K562 (cell line): ENCODE measurements at regions not wholly inside any gene's neighbourhood (a gene's known extent, or its start where the extent isn't known, plus 50 kb on each side); places are given as distances from the start of the nearest gene placed in this dataset.

ENCODE experiments used
- ATAC-seq: fragments of 200-7000 bp; cut with Tn5 transposase; 3 replicates; pipeline ENCODE4 v1.9.1; 2020; ENCODE audit warnings: moderate library complexity
- BruUV-seq: library from RNA; stranded (reverse); fragments of 400-500 nt; replicated peaks from 2 replicates; lab custom pipeline; 2021; lab: Mats Ljungman, UMichigan
- CTCF ChIA-PET: fragments of 300-600 bp; formaldehyde crosslinking; extraction: SDS; loops from one replicate; lab custom pipeline; 2021; ENCODE audit warnings: low intra/inter-chr PET ratio; lab: Yijun Ruan, JAX
- POLR2A ChIA-PET: fragments of 300-600, 350-650 bp; sonication (Branson Sonifier 250); formaldehyde crosslinking; extraction: SDS; loops from one replicate; lab custom pipeline; 2021; ENCODE audit warnings: antibody characterized with exemption, inconsistent platforms; lab: Yijun Ruan, JAX
- DNase-seq, 4 experiments: peaks; one replicate each; pipeline versions ENCODE4 v3.0.0 to v3.0.0-alpha.2; 2011 to 2018; ENCODE audit warnings: low spot score in 3 of 4, mixed read lengths in 3 of 4; ENCODE audit errors: extremely low read depth in 1 of 4
- FAIRE-seq: peaks from 2 replicates; lab custom pipeline; 2011; peaks lifted over from hg19 to GRCh38; lab: Jason Lieb, UNC
- H2AFZ ChIP-seq: 2 replicates; pipeline ENCODE4 v1.6.0; 2011; ENCODE audit warnings: low read depth, low read length, control low read depth, inconsistent platforms
- H3K27ac ChIP-seq: fragments of 200-600 bp; 3 replicates; pipeline ENCODE4 v1.8.0; 2011; ENCODE audit warnings: low read depth, mild to moderate bottlenecking, control low read depth, inconsistent platforms, low read length, moderate library complexity, mixed read lengths; ENCODE audit errors: extremely low read depth
- H3K27me3 ChIP-seq, 2 experiments: fragments of 300-600 bp in 1 of 2; 2 replicates in 1 of 2; 3 replicates in 1 of 2; pipeline versions ENCODE4 v1.6.0 to v1.8.0; 2011; ENCODE audit warnings: inconsistent platforms in 2 of 2, low read length in 2 of 2, mild to moderate bottlenecking in 1 of 2, mixed read lengths in 1 of 2, moderate library complexity in 1 of 2; ENCODE audit not compliant: control insufficient read depth in 2 of 2, insufficient read depth in 2 of 2
- H3K36me3 ChIP-seq: fragments of 300-600 bp; 3 replicates; pipeline ENCODE4 v1.8.0; 2011; ENCODE audit warnings: mild to moderate bottlenecking, low read length, inconsistent platforms; ENCODE audit not compliant: control insufficient read depth, insufficient read depth
- H3K4me1 ChIP-seq, 2 experiments: fragments of 200-600 bp in 1 of 2; replicated peaks in 1 of 2; 2 replicates in 1 of 2; 3 replicates in 1 of 2; pipeline versions ENCODE4 v1.5.1 to v1.8.0; 2011; ENCODE audit warnings: inconsistent platforms in 2 of 2, low read length in 2 of 2, mild to moderate bottlenecking in 1 of 2, mixed read lengths in 1 of 2, moderate library complexity in 1 of 2; ENCODE audit not compliant: control insufficient read depth in 2 of 2, insufficient read depth in 2 of 2
- H3K4me2 ChIP-seq: 2 replicates; pipeline ENCODE4 v1.6.1; 2011; ENCODE audit warnings: low read length, control low read depth, inconsistent platforms, mixed read lengths; ENCODE audit not compliant: insufficient read depth
- H3K4me3 ChIP-seq: fragments of 200-600 bp; sonication (generic), shearing (Covaris generic); 2 replicates; pipeline ENCODE4 v1.5.1; 2016; ENCODE audit warnings: control low read depth, inconsistent platforms
- H3K79me2 ChIP-seq: fragments of 200-600 bp; 3 replicates; pipeline ENCODE4 v1.8.0; 2011; ENCODE audit warnings: low read length, inconsistent platforms; ENCODE audit not compliant: control insufficient read depth, insufficient read depth
- H3K9ac ChIP-seq, 2 experiments: 2 replicates each; pipeline versions ENCODE4 v1.6.0 to v1.6.1; 2011; ENCODE audit warnings: low read depth in 2 of 2, low read length in 2 of 2, control low read depth in 1 of 2, inconsistent platforms in 1 of 2, mild to moderate bottlenecking in 1 of 2, mixed read lengths in 1 of 2; ENCODE audit not compliant: insufficient read depth in 1 of 2
- H3K9me1 ChIP-seq: one replicate; pipeline ENCODE4 v1.6.0; 2011; ENCODE audit warnings: inconsistent platforms, mild to moderate bottlenecking, low read length, moderate library complexity; ENCODE audit not compliant: control insufficient read depth, insufficient read depth
- H3K9me3 ChIP-seq: replicated peaks from 2 replicates; pipeline ENCODE4 v1.5.1; 2011; ENCODE audit warnings: low read depth, low read length, inconsistent platforms; ENCODE audit not compliant: control insufficient read depth, insufficient read depth
- H4K20me1 ChIP-seq: replicated peaks from 2 replicates; pipeline ENCODE4 v1.6.1; 2011; ENCODE audit warnings: low read length, inconsistent platforms, mixed read lengths; ENCODE audit not compliant: control insufficient read depth, insufficient read depth
- CGGBP1 ChIP-seq: fragments of 250-450 bp; sonication (Bioruptor Pico); IDR thresholded peaks from 2 replicates; pipeline ENCODE4 v1.9.0; 2021; ENCODE audit warnings: mild to moderate bottlenecking
- EZH2 ChIP-seq: IDR thresholded peaks from 2 replicates; pipeline ENCODE4 v1.6.1; 2012; ENCODE audit warnings: low read depth, mild to moderate bottlenecking, inconsistent platforms, low read length, borderline replicate concordance
- GTF2F1 ChIP-seq: IDR thresholded peaks from 2 replicates; pipeline ENCODE4 v1.6.1; 2011; ENCODE audit warnings: low read depth, low read length, improper control_type of control experiment
- HDAC2 ChIP-seq: fragments of 450-650 bp; IDR thresholded peaks from 2 replicates; pipeline ENCODE4 v1.6.1; 2016; ENCODE audit warnings: mild to moderate bottlenecking
- HMBOX1 ChIP-seq: sonication (generic); IDR thresholded peaks from 2 replicates; pipeline ENCODE4 v1.6.1; 2016
- IRF1 ChIP-seq: sonication (generic); formaldehyde crosslinking; IDR thresholded peaks from 2 replicates; pipeline ENCODE4 v1.8.0; 2022; ENCODE audit warnings: missing genetic modification reagents, mild to moderate bottlenecking, borderline replicate concordance
- KDM5B ChIP-seq: fragments of 200-600 bp; sonication (generic); IDR thresholded peaks from 2 replicates; pipeline ENCODE4 v1.6.1; 2012; ENCODE audit warnings: low read depth, mild to moderate bottlenecking, moderate library complexity, low read length, control low read depth, inconsistent platforms; ENCODE audit not compliant: insufficient replicate concordance
- MXI1 ChIP-seq: IDR thresholded peaks from 2 replicates; pipeline ENCODE4 v1.6.1; 2011; ENCODE audit warnings: low read depth, mild to moderate bottlenecking, improper control_type of control experiment, low read length
- NCOA2 ChIP-seq, 2 experiments: fragments of 450-650 bp; IDR thresholded peaks; 2 replicates each; pipeline ENCODE4 v1.6.1; 2018; ENCODE audit warnings: mild to moderate bottlenecking in 2 of 2, moderate library complexity in 1 of 2; ENCODE audit not compliant: partially characterized antibody in 2 of 2
- PHB ChIP-seq: fragments of 250-450 bp; sonication (Bioruptor Pico); IDR thresholded peaks from 2 replicates; pipeline ENCODE4 v1.5.0; 2021
- PURB ChIP-seq: sonication (generic); formaldehyde crosslinking; IDR thresholded peaks from 2 replicates; pipeline ENCODE4 v1.9.0; 2021; ENCODE audit warnings: low read depth, mild to moderate bottlenecking, missing genetic modification reagents
- RBM22 ChIP-seq: fragments of 200-400 bp; formaldehyde crosslinking; IDR thresholded peaks from 2 replicates; pipeline ENCODE4 v1.6.1; 2018; ENCODE audit warnings: low read length, low read depth; ENCODE audit not compliant: poor library complexity, severe bottlenecking
- RUNX1 ChIP-seq: sonication (generic); IDR thresholded peaks from 2 replicates; pipeline ENCODE4 v1.6.1; 2016; ENCODE audit warnings: antibody characterized with exemption, low read depth
- TAL1 ChIP-seq: fragments of 450-650 bp; IDR thresholded peaks from 2 replicates; pipeline ENCODE4 v1.6.1; 2016; ENCODE audit warnings: mild to moderate bottlenecking
- TEAD2 ChIP-seq: fragments of 450-650 bp; IDR thresholded peaks from 2 replicates; pipeline ENCODE4 v1.6.1; 2016; ENCODE audit warnings: missing genetic modification characterization, control low read depth, missing compliant biosample characterization
- XRCC4 ChIP-seq: IDR thresholded peaks from one replicate; pipeline ENCODE4 v1.6.1; 2011; ENCODE audit not compliant: insufficient read depth, insufficient read length; ENCODE audit errors: extremely low read depth
- ZBTB33 ChIP-seq: sonication (generic); formaldehyde crosslinking; IDR thresholded peaks from 2 replicates; pipeline ENCODE4 v1.8.1; 2023; ENCODE audit warnings: mild to moderate bottlenecking, missing genetic modification reagents
- ZNF133 ChIP-seq: fragments of 250-450 bp; sonication (Bioruptor Pico); IDR thresholded peaks from 2 replicates; pipeline ENCODE4 v1.4.0; 2020; ENCODE audit warnings: mild to moderate bottlenecking
- ZNF239 ChIP-seq: fragments of 250-450 bp; sonication (Bioruptor Pico); IDR thresholded peaks from 2 replicates; pipeline ENCODE4 v1.4.0; 2020; ENCODE audit warnings: mild to moderate bottlenecking
- ZNF3 ChIP-seq: fragments of 250-450 bp; sonication (Bioruptor Pico); IDR thresholded peaks from 2 replicates; pipeline ENCODE4 v1.5.0; 2021; ENCODE audit warnings: mild to moderate bottlenecking, moderate library complexity
- ZNF445 ChIP-seq: fragments of 250-450 bp; sonication (Bioruptor Pico); IDR thresholded peaks from 2 replicates; pipeline ENCODE4 v1.4.0; 2020; ENCODE audit warnings: low read depth, mild to moderate bottlenecking, moderate library complexity
- WGBS: fragments of 100-300 bp; shearing (Covaris generic); methylation state at CpG from one replicate; pipeline ENCODE4 v1.1.6; 2016; ENCODE audit warnings: low coverage, mixed read lengths; ENCODE audit not compliant: insufficient coverage; ENCODE audit errors: missing lambda C conversion rate; 5-methylcytosine and 5-hydroxymethylcytosine counted together
- in situ Hi-C: fragments of 300-500 bp; cut with MboI; formaldehyde crosslinking; loops from 4 replicates; pipeline ENCODE4 v1.15.0; 2018; ENCODE audit warnings: inconsistent platforms, mixed read lengths
- intact Hi-C: fragments of 100-400 bp; cut with micrococcal nuclease; formaldehyde crosslinking; loops from 2 replicates; pipeline ENCODE4 v1.14.2; 2022

GRCh38 chr17:5783851-5784250 is 199.5 kb upstream of the NLRP1 start (continued):
- TF ChIP-seq GTF2F1 (no peak), RBM22 (no peak), IRF1 (CRISPR knock-in tag) (no peak), KDM5B (no peak), MXI1 (no peak), HMBOX1 (no peak)

- DNase-seq (no peak), FAIRE-seq (no peak), ATAC-seq (no peak)
- no peak overlapping the region for H2AFZ ChIP-seq
- H3K4me3 ChIP-seq, result no peak overlapping the region
- H3K4me2 ChIP-seq, result no peak overlapping the region
- H3K36me3 ChIP-seq, result no peaks in the 10 kb centered on the region
- no peaks in the 10 kb centered on the region for H3K9me1 ChIP-seq
- H4K20me1 ChIP-seq, result no peaks in the 10 kb centered on the region
- BruUV-seq, result no TSS peak
- TF ChIP-seq EZH2 (no peak), HDAC2 (no peak), ZNF445 (CRISPR knock-in tag) (no peak), NCOA2 (IDR thresholded peaks at IDR 0.05; ENCODE audit: partially characterized antibody in 2 of 2) (no peak), TAL1 (no peak), ZBTB33 (CRISPR knock-in tag) (no peak), PURB (CRISPR knock-in tag) (no peak), ZNF3 (CRISPR knock-in tag) (no peak), ZNF133 (CRISPR knock-in tag) (no peak), ZNF239 (CRISPR knock-in tag) (no peak), RUNX1 (no peak), CGGBP1 (CRISPR knock-in tag) (no peak), TEAD2 (tag) (no peak), PHB (CRISPR knock-in tag) (no peak), XRCC4 (no peak)
- in situ Hi-C loops, result no loop called here
- no peaks in the 10 kb centered on the region for H3K9me3 ChIP-seq
- 0% methylated on average over 2 of the region's 2 CpGs for WGBS
- no peak overlapping the region for H3K9ac ChIP-seq
- no peak overlapping the region for H3K27ac ChIP-seq
- intact Hi-C loops, result no loop called here
- H3K79me2 ChIP-seq, result no peaks in the 10 kb centered on the region
- no peaks in the 10 kb centered on the region for H3K4me1 ChIP-seq
- POLR2A ChIA-PET, result no interaction called here
- CTCF ChIA-PET, result no interaction called here
- peaks cover 0 to 5% of the 10 kb centered on the region in 2 experiments; a peak in 2 of 5 replicates for H3K27me3 ChIP-seq
Observed at GRCh38 chr17:5784791-5785190, 200.5 kb upstream of the NLRP1 start.
